MM.1S (cell line): ENCODE measurements at regions not wholly inside any gene's neighbourhood (a gene's known extent, or its start where the extent isn't known, plus 50 kb on each side); places are given as distances from the start of the nearest gene placed in this dataset.

Experiments used
- DNase-seq: peaks from one replicate; pipeline ENCODE4 v3.0.0-alpha.2; 2015
- H2AFZ ChIP-seq: fragments of 300-600 bp; sonication (generic); 2 replicates; pipeline ENCODE4 v1.6.0; 2016; ENCODE audit warnings: antibody characterized with exemption, low read length
- H3F3A ChIP-seq: fragments of 300-600 bp; sonication (generic); 2 replicates; pipeline ENCODE4 v1.6.1; 2016; ENCODE audit warnings: mild to moderate bottlenecking, antibody characterized with exemption, low read length, moderate library complexity, mixed read lengths; ENCODE audit not compliant: insufficient read depth
- H3K27ac ChIP-seq: fragments of 300-600 bp; sonication (generic); 2 replicates; pipeline ENCODE4 v1.5.1; 2016; ENCODE audit warnings: mild to moderate bottlenecking, low read length
- H3K27me3 ChIP-seq: fragments of 300-600 bp; sonication (generic); replicated peaks from 2 replicates; pipeline ENCODE4 v1.6.0; 2016; ENCODE audit warnings: low read length; ENCODE audit not compliant: insufficient read depth
- H3K36me3 ChIP-seq: fragments of 300-600 bp; sonication (generic); replicated peaks from 2 replicates; pipeline ENCODE4 v1.6.1; 2016; ENCODE audit warnings: mild to moderate bottlenecking, low read length, mixed read lengths; ENCODE audit not compliant: insufficient read depth
- H3K4me1 ChIP-seq: fragments of 300-600 bp; sonication (generic); 2 replicates; pipeline ENCODE4 v1.6.1; 2016; ENCODE audit warnings: low read length, mixed read lengths
- H3K4me2 ChIP-seq: fragments of 300-600 bp; sonication (generic); 2 replicates; pipeline ENCODE4 v1.6.0; 2016; ENCODE audit warnings: low read depth, low read length
- H3K4me3 ChIP-seq: fragments of 300-600 bp; sonication (generic); 2 replicates; pipeline ENCODE4 v1.5.1; 2016; ENCODE audit warnings: low read length, mixed read lengths
- H3K79me2 ChIP-seq: fragments of 300-600 bp; sonication (generic); 2 replicates; pipeline ENCODE4 v1.6.1; 2016; ENCODE audit warnings: mixed run types, low read length, mixed read lengths
- H3K9ac ChIP-seq: fragments of 300-600 bp; sonication (generic); 2 replicates; pipeline ENCODE4 v1.6.1; 2016; ENCODE audit warnings: low read length, mixed read lengths
- H3K9me2 ChIP-seq: fragments of 300-600 bp; sonication (generic); replicated peaks from 2 replicates; pipeline ENCODE4 v1.6.1; 2016; ENCODE audit warnings: mild to moderate bottlenecking, low read length, mixed read lengths; ENCODE audit not compliant: insufficient read depth
- H3K9me3 ChIP-seq: fragments of 300-600 bp; sonication (generic); replicated peaks from 2 replicates; pipeline ENCODE4 v1.6.1; 2016; ENCODE audit warnings: mild to moderate bottlenecking, low read length, mixed read lengths; ENCODE audit not compliant: insufficient read depth
- H4K20me1 ChIP-seq: fragments of 300-600 bp; sonication (generic); 2 replicates; pipeline ENCODE4 v1.6.1; 2016; ENCODE audit warnings: mild to moderate bottlenecking, low read length, moderate library complexity, mixed read lengths; ENCODE audit not compliant: insufficient read depth
- EZH2 ChIP-seq: fragments of 300-600 bp; sonication (generic); optimal IDR thresholded peaks from 2 replicates; pipeline ENCODE3; 2017; ENCODE audit warnings: low read depth, mild to moderate bottlenecking, antibody characterized with exemption, low read length, mixed read lengths
- EZH2phosphoT487 ChIP-seq: fragments of 300-600 bp; sonication (generic); IDR thresholded peaks from 2 replicates; pipeline ENCODE4 v1.6.1; 2018; ENCODE audit warnings: antibody characterized with exemption, low read length
- TF ChIP-seq, protein P1 (sequence below): fragments of 300-600 bp; sonication (generic); IDR thresholded peaks from 2 replicates; pipeline ENCODE4 v1.5.1; 2016; ENCODE audit warnings: antibody characterized with exemption, low read length, mixed read lengths

DNA sequence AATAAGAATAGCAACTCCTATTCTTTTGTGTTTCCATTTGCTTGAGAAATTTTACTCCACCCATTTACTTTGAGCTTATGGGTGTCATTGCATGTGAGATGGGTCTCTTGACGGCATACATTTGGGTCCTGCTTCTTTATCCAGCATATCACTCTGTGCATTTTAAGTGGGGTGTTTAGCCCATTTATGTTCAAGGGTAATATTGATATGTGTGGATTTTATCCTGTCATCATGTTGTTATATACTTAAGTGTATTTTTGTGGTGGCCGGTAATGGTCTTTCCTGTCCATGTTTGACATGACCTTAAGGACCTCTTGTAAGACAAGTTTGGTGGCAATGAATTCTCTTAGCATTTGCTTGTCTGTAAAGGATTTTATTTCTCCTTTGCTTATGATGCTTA, 100.1 kb downstream of the ATP23 start:
- H3K9me3 ChIP-seq: no peaks in the 10 kb centered on the region
- no peak overlapping the region for H3K9ac ChIP-seq
- H3K4me3 ChIP-seq: no peak overlapping the region
- H3F3A ChIP-seq: no peaks in the 10 kb centered on the region
- H2AFZ ChIP-seq: no peak overlapping the region
- H3K4me1 ChIP-seq: no peaks in the 10 kb centered on the region
- no peaks in the 10 kb centered on the region for H3K36me3 ChIP-seq
- H3K4me2 ChIP-seq: no peak overlapping the region
- no peak for DNase-seq
- H3K9me2 ChIP-seq: no peaks in the 10 kb centered on the region
- H3K27ac ChIP-seq: no peak overlapping the region
- TF ChIP-seq EZH2 (no peak), EZH2phosphoT487 (no peak)
- TF ChIP-seq, protein P1, sequence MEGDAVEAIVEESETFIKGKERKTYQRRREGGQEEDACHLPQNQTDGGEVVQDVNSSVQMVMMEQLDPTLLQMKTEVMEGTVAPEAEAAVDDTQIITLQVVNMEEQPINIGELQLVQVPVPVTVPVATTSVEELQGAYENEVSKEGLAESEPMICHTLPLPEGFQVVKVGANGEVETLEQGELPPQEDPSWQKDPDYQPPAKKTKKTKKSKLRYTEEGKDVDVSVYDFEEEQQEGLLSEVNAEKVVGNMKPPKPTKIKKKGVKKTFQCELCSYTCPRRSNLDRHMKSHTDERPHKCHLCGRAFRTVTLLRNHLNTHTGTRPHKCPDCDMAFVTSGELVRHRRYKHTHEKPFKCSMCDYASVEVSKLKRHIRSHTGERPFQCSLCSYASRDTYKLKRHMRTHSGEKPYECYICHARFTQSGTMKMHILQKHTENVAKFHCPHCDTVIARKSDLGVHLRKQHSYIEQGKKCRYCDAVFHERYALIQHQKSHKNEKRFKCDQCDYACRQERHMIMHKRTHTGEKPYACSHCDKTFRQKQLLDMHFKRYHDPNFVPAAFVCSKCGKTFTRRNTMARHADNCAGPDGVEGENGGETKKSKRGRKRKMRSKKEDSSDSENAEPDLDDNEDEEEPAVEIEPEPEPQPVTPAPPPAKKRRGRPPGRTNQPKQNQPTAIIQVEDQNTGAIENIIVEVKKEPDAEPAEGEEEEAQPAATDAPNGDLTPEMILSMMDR: no peak
- H4K20me1 ChIP-seq: no peaks in the 10 kb centered on the region
- H3K27me3 ChIP-seq: no peaks in the 10 kb centered on the region
- no peaks in the 10 kb centered on the region for H3K79me2 ChIP-seq

DNA sequence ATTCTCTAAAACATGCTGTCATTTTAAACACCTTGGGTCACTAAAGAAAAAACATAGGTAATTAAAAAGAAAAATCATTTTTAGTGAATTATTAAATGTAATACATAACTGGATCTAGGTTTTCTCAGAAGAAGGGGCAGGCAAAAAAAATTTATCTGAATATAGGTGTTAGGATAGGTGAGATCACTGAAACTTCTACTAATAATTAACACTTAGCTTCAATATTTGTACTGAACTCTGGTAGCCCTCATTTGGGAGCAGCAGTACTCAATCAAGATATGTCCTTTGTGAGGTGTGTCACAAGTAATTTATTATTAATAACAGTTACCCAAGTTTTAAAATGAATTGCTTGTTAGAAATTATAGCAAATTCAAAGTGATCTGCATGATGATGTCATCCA, 103.6 kb downstream of the ATP23 start:
- TF ChIP-seq, protein P1: no peak
- TF ChIP-seq EZH2phosphoT487 (no peak), EZH2 (no peak)

GRCh38 chr12:58046271-58046670, 104.9 kb downstream of the ATP23 start:
- no peaks in the 10 kb centered on the region for H3F3A ChIP-seq
- no peak overlapping the region for H3K27ac ChIP-seq
- no peak overlapping the region for H3K9ac ChIP-seq
- H3K4me2 ChIP-seq: no peak overlapping the region
- no peaks in the 10 kb centered on the region for H3K79me2 ChIP-seq
- H3K9me2 ChIP-seq: no peaks in the 10 kb centered on the region
- H4K20me1 ChIP-seq: no peaks in the 10 kb centered on the region
- H3K27me3 ChIP-seq: no peaks in the 10 kb centered on the region
- no peaks in the 10 kb centered on the region for H3K9me3 ChIP-seq
- no peaks in the 10 kb centered on the region for H3K36me3 ChIP-seq
- no peak for DNase-seq
- H2AFZ ChIP-seq: no peak overlapping the region
- H3K4me3 ChIP-seq: no peak overlapping the region
- TF ChIP-seq EZH2: no peak
- TF ChIP-seq, protein P1: no peak
- no peak for TF ChIP-seq EZH2phosphoT487
- H3K4me1 ChIP-seq: no peaks in the 10 kb centered on the region

More for the DNA sequence above, 103.6 kb downstream of the ATP23 start:
- Histone ChIP-seq H3K27ac (no peak overlapping the region), H3K4me1 (no peaks in the 10 kb centered on the region), H3F3A (no peaks in the 10 kb centered on the region), H3K27me3 (no peaks in the 10 kb centered on the region), H3K9me3 (no peaks in the 10 kb centered on the region), H3K4me3 (no peak overlapping the region), H2AFZ (no peak overlapping the region), H3K9ac (no peak overlapping the region), H3K36me3 (no peaks in the 10 kb centered on the region), H3K9me2 (no peaks in the 10 kb centered on the region), H3K79me2 (no peaks in the 10 kb centered on the region), H4K20me1 (no peaks in the 10 kb centered on the region), H3K4me2 (no peak overlapping the region)
- no peak for DNase-seq
